ENCODE measurements at regions not wholly inside any gene's neighbourhood (a gene's known extent, or its start where the extent isn't known, plus 50 kb on each side); places are given as distances from the start of the nearest gene placed in this dataset.

DNA sequence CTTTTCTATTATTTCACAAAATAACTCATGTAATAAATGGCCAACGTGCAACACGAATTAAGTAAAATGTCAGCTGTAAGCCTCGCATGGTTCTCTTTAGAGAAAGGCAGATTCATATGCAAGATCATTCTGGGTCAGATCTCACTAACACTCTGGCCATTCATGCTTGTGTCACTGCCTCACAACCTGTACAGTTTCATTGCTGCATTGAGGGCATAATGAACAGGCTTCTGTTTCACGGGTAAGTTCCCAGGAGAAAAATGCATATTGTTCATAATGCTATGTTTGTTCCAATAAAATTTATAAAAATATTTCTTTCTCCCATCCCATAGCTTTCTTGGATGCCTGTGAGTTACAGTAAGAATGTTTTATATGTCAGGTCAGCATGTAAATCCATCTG, 734.0 kb upstream of the ANKRD30A start:
- no peaks in the 10 kb centered on the region for H3K27me3 ChIP-seq (ENCODE audit: control insufficient read depth in 3 of 3, insufficient read depth in 3 of 3, low read depth in 1 of 3, low read length in 3 of 3)
- no peak overlapping the region for H4K91ac ChIP-seq (ENCODE audit: low read depth, low read length, poor library complexity)
- no peak overlapping the region for H2BK15ac ChIP-seq (ENCODE audit: low read length)
- H2AFZ ChIP-seq (ENCODE audit: low read length): no peak overlapping the region
- H2BK12ac ChIP-seq (ENCODE audit: low read length): no peak overlapping the region
- no peak overlapping the region for H4K8ac ChIP-seq (ENCODE audit: low read depth, low read length)
- H3K4me1 ChIP-seq (ENCODE audit: control insufficient read depth in 2 of 2, insufficient read depth in 1 of 2, low read depth in 1 of 2, low read length in 2 of 2): no peaks in the 10 kb centered on the region
- H3K36me3 ChIP-seq (replicated peaks in 1 of 2; ENCODE audit: control insufficient read depth in 2 of 2, insufficient read depth in 2 of 2, low read length in 2 of 2): no peaks in the 10 kb centered on the region
- no peak for DNase-seq (ENCODE audit: low spot score)
- no peak overlapping the region for H3K4me3 ChIP-seq (ENCODE audit: low read length in 2 of 2)
- no peak overlapping the region for H3K14ac ChIP-seq (ENCODE audit: low read length)
- no peak overlapping the region for H2AK5ac ChIP-seq (ENCODE audit: low read depth, low read length)
- H3K9me3 ChIP-seq (replicated peaks in 1 of 2; ENCODE audit: control insufficient read depth in 2 of 2, insufficient read depth in 1 of 2, low read depth in 1 of 2, low read length in 2 of 2): no peaks in the 10 kb centered on the region
- no peak overlapping the region for H3K4me2 ChIP-seq (ENCODE audit: insufficient read depth, low read length, poor library complexity, severe bottlenecking)
- H3K79me1 ChIP-seq (ENCODE audit: low read depth, low read length): no peaks in the 10 kb centered on the region
- no peak overlapping the region for H3K18ac ChIP-seq (ENCODE audit: low read length)
- H2BK5ac ChIP-seq (ENCODE audit: low read length): no peak overlapping the region
- WGBS, 2 donors (ENCODE audit: extremely low coverage in 2 of 2, insufficient read length in 2 of 2, insufficient replicate concordance in 1 of 2): no CpG with 5 or more reads among the region's 4 CpGs
- no peak overlapping the region for H2BK120ac ChIP-seq (ENCODE audit: low read depth, low read length)
- no peak overlapping the region for H3K27ac ChIP-seq (replicated peaks; ENCODE audit: low read length)
- no peak overlapping the region for H3K4ac ChIP-seq (ENCODE audit: low read length)
- H3K9ac ChIP-seq (ENCODE audit: low read depth, low read length, poor library complexity): no peak overlapping the region
- no peak overlapping the region for H3K23ac ChIP-seq (ENCODE audit: low read depth, low read length, poor library complexity)

DNA sequence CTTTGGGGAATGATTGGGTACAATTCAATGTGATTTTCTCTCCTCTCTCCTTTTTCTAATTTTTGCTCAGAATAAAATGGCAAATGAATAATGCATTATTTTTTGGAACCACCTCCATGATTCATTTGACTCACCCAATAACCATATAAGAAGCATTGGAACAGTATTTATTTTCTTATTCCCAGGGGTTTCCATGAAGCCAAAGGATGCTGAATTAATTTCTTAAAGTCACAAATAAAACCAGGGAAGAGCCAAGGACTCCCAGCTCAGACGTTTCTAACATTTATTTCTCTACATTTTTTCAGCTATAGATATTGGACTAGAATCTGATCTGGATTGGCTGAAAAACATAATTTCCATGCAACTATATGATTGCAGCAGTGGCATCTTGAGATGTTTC, 735.2 kb upstream of the ANKRD30A start:
- no peaks in the 10 kb centered on the region for H3K79me1 ChIP-seq (ENCODE audit: low read depth, low read length)
- H3K14ac ChIP-seq (ENCODE audit: low read length): no peak overlapping the region
- no peak overlapping the region for H3K9ac ChIP-seq (ENCODE audit: low read depth, low read length, poor library complexity)
- no peak overlapping the region for H3K4ac ChIP-seq (ENCODE audit: low read length)
- H4K8ac ChIP-seq (ENCODE audit: low read depth, low read length): no peak overlapping the region
- H3K4me3 ChIP-seq (ENCODE audit: low read length in 2 of 2): no peak overlapping the region
- H3K4me1 ChIP-seq (ENCODE audit: control insufficient read depth in 2 of 2, insufficient read depth in 1 of 2, low read depth in 1 of 2, low read length in 2 of 2): no peaks in the 10 kb centered on the region
- H3K36me3 ChIP-seq (replicated peaks in 1 of 2; ENCODE audit: control insufficient read depth in 2 of 2, insufficient read depth in 2 of 2, low read length in 2 of 2): no peaks in the 10 kb centered on the region
- H4K91ac ChIP-seq (ENCODE audit: low read depth, low read length, poor library complexity): no peak overlapping the region
- H2BK5ac ChIP-seq (ENCODE audit: low read length): no peak overlapping the region
- H3K9me3 ChIP-seq (replicated peaks in 1 of 2; ENCODE audit: control insufficient read depth in 2 of 2, insufficient read depth in 1 of 2, low read depth in 1 of 2, low read length in 2 of 2): no peaks in the 10 kb centered on the region
- H2AK5ac ChIP-seq (ENCODE audit: low read depth, low read length): no peak overlapping the region
- H3K4me2 ChIP-seq (ENCODE audit: insufficient read depth, low read length, poor library complexity, severe bottlenecking): no peak overlapping the region
- no peak overlapping the region for H2AFZ ChIP-seq (ENCODE audit: low read length)
- no peak overlapping the region for H2BK120ac ChIP-seq (ENCODE audit: low read depth, low read length)
- no peak overlapping the region for H2BK12ac ChIP-seq (ENCODE audit: low read length)
- H3K27me3 ChIP-seq (ENCODE audit: control insufficient read depth in 3 of 3, insufficient read depth in 3 of 3, low read depth in 1 of 3, low read length in 3 of 3): no peaks in the 10 kb centered on the region
- no CpG with 5 or more reads among the region's 1 CpG for WGBS, 2 donors (ENCODE audit: extremely low coverage in 2 of 2, insufficient read length in 2 of 2, insufficient replicate concordance in 1 of 2)
- H2BK15ac ChIP-seq (ENCODE audit: low read length): no peak overlapping the region
- H3K27ac ChIP-seq (replicated peaks; ENCODE audit: low read length): no peak overlapping the region
- no peak for DNase-seq (ENCODE audit: low spot score)
- H3K23ac ChIP-seq (ENCODE audit: low read depth, low read length, poor library complexity): no peak overlapping the region
- H3K18ac ChIP-seq (ENCODE audit: low read length): no peak overlapping the region

DNA sequence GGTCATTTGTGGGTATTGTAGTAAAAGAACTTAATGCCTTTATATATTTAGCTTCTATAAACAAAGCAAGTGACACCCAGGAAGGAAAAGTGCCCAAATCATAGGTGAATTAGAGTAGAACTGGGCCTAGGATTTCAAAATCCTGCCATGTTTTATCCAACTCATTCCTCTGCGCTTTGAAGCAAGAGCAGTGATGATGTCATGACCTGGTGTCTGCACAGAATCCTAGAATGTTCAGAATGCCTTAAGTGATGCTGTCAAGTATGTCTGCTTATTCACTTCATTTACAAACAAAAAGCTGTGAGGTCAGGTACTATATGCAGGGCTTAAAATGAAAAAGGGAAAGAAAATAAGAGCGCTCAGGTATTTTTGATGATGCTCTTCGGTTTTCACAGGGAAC, 737.2 kb upstream of the ANKRD30A start:
- no peak overlapping the region for H2BK5ac ChIP-seq (ENCODE audit: low read length)
- no peak overlapping the region for H4K91ac ChIP-seq (ENCODE audit: low read depth, low read length, poor library complexity)
- WGBS, 2 donors (ENCODE audit: extremely low coverage in 2 of 2, insufficient read length in 2 of 2, insufficient replicate concordance in 1 of 2): no CpG with 5 or more reads among the region's 3 CpGs
- H3K23ac ChIP-seq (ENCODE audit: low read depth, low read length, poor library complexity): no peak overlapping the region
- no peak overlapping the region for H3K9ac ChIP-seq (ENCODE audit: low read depth, low read length, poor library complexity)
- H3K36me3 ChIP-seq (replicated peaks in 1 of 2; ENCODE audit: control insufficient read depth in 2 of 2, insufficient read depth in 2 of 2, low read length in 2 of 2): no peaks in the 10 kb centered on the region
- no peak for DNase-seq (ENCODE audit: low spot score)
- no peak overlapping the region for H2BK12ac ChIP-seq (ENCODE audit: low read length)
- H2AK5ac ChIP-seq (ENCODE audit: low read depth, low read length): no peak overlapping the region
- no peak overlapping the region for H3K27ac ChIP-seq (replicated peaks; ENCODE audit: low read length)
- no peak overlapping the region for H2AFZ ChIP-seq (ENCODE audit: low read length)
- no peaks in the 10 kb centered on the region for H3K27me3 ChIP-seq (ENCODE audit: control insufficient read depth in 3 of 3, insufficient read depth in 3 of 3, low read depth in 1 of 3, low read length in 3 of 3)
- no peaks in the 10 kb centered on the region for H3K79me1 ChIP-seq (ENCODE audit: low read depth, low read length)
- no peaks in the 10 kb centered on the region for H3K4me1 ChIP-seq (ENCODE audit: control insufficient read depth in 2 of 2, insufficient read depth in 1 of 2, low read depth in 1 of 2, low read length in 2 of 2)
- H3K4me3 ChIP-seq (ENCODE audit: low read length in 2 of 2): no peak overlapping the region
- no peaks in the 10 kb centered on the region for H3K9me3 ChIP-seq (replicated peaks in 1 of 2; ENCODE audit: control insufficient read depth in 2 of 2, insufficient read depth in 1 of 2, low read depth in 1 of 2, low read length in 2 of 2)
- H3K4me2 ChIP-seq (ENCODE audit: insufficient read depth, low read length, poor library complexity, severe bottlenecking): no peak overlapping the region
- H3K14ac ChIP-seq (ENCODE audit: low read length): no peak overlapping the region
- H4K8ac ChIP-seq (ENCODE audit: low read depth, low read length): no peak overlapping the region
- H3K4ac ChIP-seq (ENCODE audit: low read length): no peak overlapping the region
- H3K18ac ChIP-seq (ENCODE audit: low read length): no peak overlapping the region
- no peak overlapping the region for H2BK120ac ChIP-seq (ENCODE audit: low read depth, low read length)
- H2BK15ac ChIP-seq (ENCODE audit: low read length): no peak overlapping the region

DNA sequence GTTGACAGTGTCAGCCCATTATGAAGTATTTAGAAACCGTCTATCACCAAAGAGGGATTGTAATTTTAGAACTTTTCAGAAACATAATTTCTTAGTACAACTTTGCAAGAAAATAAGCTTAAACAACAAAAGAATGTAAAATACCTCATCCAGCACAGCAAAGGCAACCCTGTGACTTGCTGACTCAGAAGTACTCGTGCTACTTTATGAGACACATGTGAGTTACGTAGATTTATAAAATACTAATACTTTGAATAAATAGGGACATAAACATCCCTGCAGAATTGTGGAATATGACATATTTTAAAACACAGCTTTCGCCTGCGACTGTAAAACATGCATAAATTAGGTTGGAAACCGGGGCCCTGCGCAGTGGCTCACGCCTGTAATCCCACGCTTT, 739.7 kb upstream of the ANKRD30A start:
- no peak overlapping the region for H2BK5ac ChIP-seq (ENCODE audit: low read length)
- no peak overlapping the region for H3K9ac ChIP-seq (ENCODE audit: low read depth, low read length, poor library complexity)
- no peaks in the 10 kb centered on the region for H3K36me3 ChIP-seq (replicated peaks in 1 of 2; ENCODE audit: control insufficient read depth in 2 of 2, insufficient read depth in 2 of 2, low read length in 2 of 2)
- no peak overlapping the region for H3K4me3 ChIP-seq (ENCODE audit: low read length in 2 of 2)
- no CpG with 5 or more reads among the region's 9 CpGs for WGBS, 2 donors (ENCODE audit: extremely low coverage in 2 of 2, insufficient read length in 2 of 2, insufficient replicate concordance in 1 of 2)
- H3K79me1 ChIP-seq (ENCODE audit: low read depth, low read length): no peaks in the 10 kb centered on the region
- no peak overlapping the region for H2BK120ac ChIP-seq (ENCODE audit: low read depth, low read length)
- H4K8ac ChIP-seq (ENCODE audit: low read depth, low read length): no peak overlapping the region
- H2AFZ ChIP-seq (ENCODE audit: low read length): no peak overlapping the region
- H3K18ac ChIP-seq (ENCODE audit: low read length): no peak overlapping the region
- no peak overlapping the region for H2BK12ac ChIP-seq (ENCODE audit: low read length)
- no peak overlapping the region for H2AK5ac ChIP-seq (ENCODE audit: low read depth, low read length)
- no peak overlapping the region for H3K4me2 ChIP-seq (ENCODE audit: insufficient read depth, low read length, poor library complexity, severe bottlenecking)
- no peaks in the 10 kb centered on the region for H3K9me3 ChIP-seq (replicated peaks in 1 of 2; ENCODE audit: control insufficient read depth in 2 of 2, insufficient read depth in 1 of 2, low read depth in 1 of 2, low read length in 2 of 2)
- no peaks in the 10 kb centered on the region for H3K27me3 ChIP-seq (ENCODE audit: control insufficient read depth in 3 of 3, insufficient read depth in 3 of 3, low read depth in 1 of 3, low read length in 3 of 3)
- no peak overlapping the region for H3K14ac ChIP-seq (ENCODE audit: low read length)
- H2BK15ac ChIP-seq (ENCODE audit: low read length): no peak overlapping the region
- H3K23ac ChIP-seq (ENCODE audit: low read depth, low read length, poor library complexity): no peak overlapping the region
- H4K91ac ChIP-seq (ENCODE audit: low read depth, low read length, poor library complexity): no peak overlapping the region
- DNase-seq (ENCODE audit: low spot score): no peak
- H3K4me1 ChIP-seq (ENCODE audit: control insufficient read depth in 2 of 2, insufficient read depth in 1 of 2, low read depth in 1 of 2, low read length in 2 of 2): no peaks in the 10 kb centered on the region
- no peak overlapping the region for H3K4ac ChIP-seq (ENCODE audit: low read length)
- no peak overlapping the region for H3K27ac ChIP-seq (replicated peaks; ENCODE audit: low read length)

All from neuronal stem cell (in vitro differentiated cells).